T-cell (primary cell): ENCODE measurements at regions not wholly inside any gene's neighbourhood (a gene's known extent, or its start where the extent isn't known, plus 50 kb on each side); places are given as distances from the start of the nearest gene placed in this dataset.

ENCODE experiments used
- ATAC-seq, 4 experiments: fragments of 200-7000 bp in 3 of 4; fragments of 150-1000 bp in 1 of 4; cut with Tn5 transposase; replicated peaks in 1 of 4; 1 replicate in 3 of 4; 2 replicates in 1 of 4; pipeline ENCODE4 v1.10.0; 2021; ENCODE audit warnings: moderate library complexity in 3 of 4, mild to moderate bottlenecking in 2 of 4, moderate number of reproducible peaks in 1 of 4
- CTCF ChIA-PET, 2 donors: fragments of 300-600 bp; sonication (Branson Sonifier 250); formaldehyde crosslinking; loops; one replicate each; lab custom pipeline; 2022; ENCODE audit warnings: antibody characterized with exemption in 2 of 2; lab: Charles Lee
- POLR2A ChIA-PET, 2 donors: fragments of 300-600 bp; sonication (Branson Sonifier 250); formaldehyde crosslinking; loops; one replicate each; lab custom pipeline; 2022; ENCODE audit warnings: antibody characterized with exemption in 2 of 2; lab: Charles Lee
- DNase-seq, 35 experiments: peaks; one replicate each; pipeline versions ENCODE4 v3.0.0 to v3.0.0-alpha.2; 2013 to 2023
- H3K27ac ChIP-seq: one replicate; pipeline ENCODE4 v1.5.1; 2013; ENCODE audit warnings: low read length
- H3K27me3 ChIP-seq, 2 experiments: replicated peaks in 1 of 2; 1 replicate in 1 of 2; 2 replicates in 1 of 2; pipeline versions ENCODE4 v1.6.1 to v1.7.0; 2013; ENCODE audit warnings: low read length in 1 of 2, mixed read lengths in 1 of 2; ENCODE audit not compliant: control insufficient read depth in 2 of 2, insufficient read depth in 2 of 2; ENCODE audit errors: extremely low read depth in 1 of 2
- H3K36me3 ChIP-seq, 2 donors: 1 replicate in 1 of 2; 2 replicates in 1 of 2; pipeline versions ENCODE4 v1.6.1 to v1.7.0; 2013; ENCODE audit warnings: low read length in 1 of 2; ENCODE audit not compliant: control insufficient read depth in 2 of 2, insufficient read depth in 1 of 2; ENCODE audit errors: extremely low read depth in 1 of 2
- H3K4me1 ChIP-seq, 2 experiments: 1 replicate in 1 of 2; 2 replicates in 1 of 2; pipeline versions ENCODE4 v1.6.1 to v1.7.0; 2013; ENCODE audit warnings: low read length in 2 of 2, mixed read lengths in 1 of 2; ENCODE audit not compliant: insufficient read depth in 2 of 2, control insufficient read depth in 1 of 2; ENCODE audit errors: extremely low read depth in 1 of 2
- H3K4me3 ChIP-seq, 2 donors: 1 replicate in 1 of 2; 2 replicates in 1 of 2; pipeline versions ENCODE4 v1.5.1 to v1.7.0; 2013; ENCODE audit warnings: mild to moderate bottlenecking in 2 of 2, low read length in 1 of 2, moderate library complexity in 1 of 2; ENCODE audit not compliant: control insufficient read depth in 1 of 2; ENCODE audit errors: extremely low read depth in 1 of 2
- H3K9me3 ChIP-seq: 2 replicates; pipeline ENCODE4 v1.7.0; 2013
- H3K27ac Mint-ChIP-seq, 2 donors: one replicate each; pipeline ENCODE4 v1.8.0; 2020 to 2021; ENCODE audit warnings: mild to moderate bottlenecking in 2 of 2, mixed read lengths in 2 of 2
- H3K27me3 Mint-ChIP-seq, 2 donors: one replicate each; pipeline ENCODE4 v1.8.0; 2021 to 2022; ENCODE audit warnings: mixed read lengths in 2 of 2
- H3K36me3 Mint-ChIP-seq: one replicate; pipeline ENCODE4 v1.8.0; 2021; ENCODE audit warnings: mixed read lengths
- H3K4me1 Mint-ChIP-seq, 3 donors: one replicate each; pipeline ENCODE4 v1.8.0; 2020 to 2022; ENCODE audit warnings: mixed read lengths in 3 of 3, mild to moderate bottlenecking in 1 of 3
- H3K4me3 Mint-ChIP-seq, 3 donors: one replicate each; pipeline ENCODE4 v1.8.0; 2020 to 2022; ENCODE audit warnings: mild to moderate bottlenecking in 3 of 3, mixed read lengths in 3 of 3, moderate library complexity in 3 of 3
- H3K9me3 Mint-ChIP-seq, 3 donors: one replicate each; pipeline ENCODE4 v1.8.0; 2020 to 2022; ENCODE audit warnings: mixed read lengths in 3 of 3
- WGBS: methylation state at CpG from one replicate; pipeline ENCODE4 v1.1.5; 2013; ENCODE audit warnings: missing lambda C conversion rate; ENCODE audit not compliant: insufficient coverage; 5-methylcytosine and 5-hydroxymethylcytosine counted together

DNA sequence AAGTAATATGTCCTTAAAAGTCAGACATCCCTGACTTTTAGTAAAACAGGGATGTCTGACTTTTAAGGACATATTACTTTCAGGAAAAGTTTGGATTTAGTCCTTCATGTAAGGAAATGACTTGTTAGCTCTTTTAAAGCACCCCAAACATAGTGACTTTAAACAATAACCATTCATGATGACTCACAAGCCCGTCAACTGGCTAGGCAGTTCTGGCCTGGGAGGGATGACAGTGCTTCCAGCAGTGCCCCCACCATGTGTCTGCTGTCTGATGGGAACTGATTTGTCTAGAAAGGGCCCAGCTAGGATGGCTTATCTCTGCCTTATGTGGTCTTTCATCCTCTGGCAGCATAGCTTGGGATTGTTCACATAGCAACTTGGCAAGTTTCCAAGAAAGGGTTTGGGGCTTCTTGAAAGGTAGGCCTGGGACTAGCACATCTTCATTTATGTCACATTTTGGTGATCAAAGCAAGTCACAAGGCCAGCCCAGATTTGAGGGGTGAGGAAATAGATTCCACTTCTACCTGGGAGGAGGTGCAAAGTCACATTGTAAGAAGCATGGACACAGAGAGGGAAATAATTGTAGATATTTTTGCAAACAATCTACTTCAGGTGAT, 143.5 kb downstream of the C1orf94 start:
- H3K4me3 Mint-ChIP-seq, result no peak overlapping the region

DNA sequence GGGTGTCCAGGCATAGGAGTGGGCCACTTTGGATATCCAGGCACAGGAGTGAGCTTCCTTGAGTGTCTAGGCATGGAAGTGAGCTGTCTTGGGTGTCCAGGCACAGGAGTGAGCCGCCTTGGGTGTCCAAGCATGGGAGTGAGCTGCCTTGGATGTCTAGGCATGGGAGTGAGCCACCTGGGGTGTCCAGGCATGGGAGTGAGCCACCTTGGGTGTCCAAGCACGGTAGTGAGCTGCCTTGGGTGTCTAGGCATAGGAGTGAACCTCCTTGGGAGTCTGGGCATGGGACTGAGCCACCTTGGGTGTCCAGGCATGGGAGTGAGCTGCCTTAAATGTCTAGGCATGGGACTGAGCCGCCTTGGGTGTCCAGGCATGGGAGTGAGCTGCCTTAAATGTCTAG, 146.3 kb downstream of the C1orf94 start:
- H3K4me3 Mint-ChIP-seq, result no peak overlapping the region
- H3K36me3 Mint-ChIP-seq, result no peaks in the 10 kb centered on the region
- Histone ChIP-seq H3K27me3 (peaks cover 0 to 4% of the 10 kb centered on the region in 2 experiments), H3K4me1 (no peaks in the 10 kb centered on the region), H3K9me3 (no peaks in the 10 kb centered on the region), H3K27ac (no peak overlapping the region), H3K36me3 (no peaks in the 10 kb centered on the region), H3K4me3 (no peak overlapping the region)
- H3K9me3 Mint-ChIP-seq, result peaks cover 0 to 7% (median 0%) of the 10 kb centered on the region in 3 donors
- CTCF ChIA-PET, result no interaction called here
- no peaks in the 10 kb centered on the region for H3K4me1 Mint-ChIP-seq
- DNase-seq (no peak), ATAC-seq (no peak)
- POLR2A ChIA-PET, result no interaction called here
- H3K27me3 Mint-ChIP-seq, result peaks cover 16 to 26% of the 10 kb centered on the region in 2 donors
- H3K27ac Mint-ChIP-seq, result no peak overlapping the region
- WGBS, result 60% methylated on average over 3 of the region's 3 CpGs

More for the DNA sequence above, 143.5 kb downstream of the C1orf94 start:
- CTCF ChIA-PET, result no interaction called here
- Mint-ChIP-seq H3K27me3 (peaks cover 11 to 21% of the 10 kb centered on the region in 2 donors), H3K9me3 (peaks cover 6 to 17% (median 13%) of the 10 kb centered on the region in 3 donors), H3K27ac (no peak overlapping the region), H3K36me3 (no peaks in the 10 kb centered on the region), H3K4me1 (no peaks in the 10 kb centered on the region)
- Histone ChIP-seq H3K27me3 (no peaks in the 10 kb centered on the region), H3K4me1 (no peaks in the 10 kb centered on the region), H3K27ac (no peak overlapping the region), H3K4me3 (no peak overlapping the region), H3K9me3 (no peaks in the 10 kb centered on the region), H3K36me3 (no peaks in the 10 kb centered on the region)
- DNase-seq (no peak), ATAC-seq (no peak)
- WGBS, result no CpG with 5 or more reads among the region's 1 CpG
- POLR2A ChIA-PET, result no interaction called here

DNA sequence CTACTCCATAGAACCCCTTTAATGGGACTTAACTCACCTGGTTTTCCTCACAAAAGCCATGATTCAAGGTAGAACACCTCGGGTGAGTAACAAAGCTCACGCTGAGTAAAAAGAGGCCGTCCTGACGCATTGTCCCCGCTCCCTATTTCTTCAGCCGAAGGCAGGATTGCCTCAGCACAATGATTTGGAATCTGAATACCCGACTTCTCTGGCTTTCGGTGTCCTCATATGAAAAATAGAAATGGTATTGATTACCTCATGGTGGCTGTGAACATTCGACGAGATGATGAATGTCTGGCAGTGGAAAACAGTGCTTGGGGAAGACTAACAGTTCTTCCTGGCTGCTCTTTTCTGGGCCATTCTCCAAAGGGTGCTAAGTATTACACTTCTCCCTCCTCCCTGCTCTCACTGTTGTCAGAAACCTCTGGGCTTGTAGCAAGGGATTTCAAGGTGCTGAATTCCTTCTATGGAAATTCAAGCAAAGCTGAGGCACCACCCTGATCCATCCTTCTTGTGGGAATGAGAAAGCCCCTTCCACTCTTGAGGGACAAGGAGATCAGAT, 148.3 kb downstream of the C1orf94 start:
- DNase-seq, result no peak

DNA sequence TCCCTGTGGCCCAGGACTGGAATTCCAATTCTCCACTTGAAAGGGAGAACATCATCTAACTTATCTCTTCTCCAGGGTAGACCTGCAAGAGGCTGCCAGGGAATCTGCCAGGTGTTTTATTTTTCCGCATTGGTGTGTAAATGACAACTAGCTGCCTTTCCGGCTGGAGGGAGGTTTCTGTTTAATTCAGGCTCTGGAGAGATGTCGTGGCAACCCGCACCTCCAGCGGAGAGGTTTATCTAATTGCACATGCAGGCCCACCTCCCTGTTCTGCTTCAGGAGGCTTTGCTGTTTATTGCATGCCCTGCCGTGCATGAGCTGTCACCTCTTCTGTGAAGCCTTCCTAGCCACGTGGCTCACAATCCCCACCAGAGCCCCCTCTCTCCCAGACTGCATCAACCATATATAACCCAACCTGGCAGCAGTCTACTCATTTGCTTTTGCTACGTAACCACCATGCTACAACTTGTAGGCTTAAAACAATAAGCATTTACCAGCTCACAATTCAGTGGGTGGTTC, 151.6 kb downstream of the C1orf94 start:
- Mint-ChIP-seq H3K4me3 (no peak overlapping the region), H3K9me3 (no peaks in the 10 kb centered on the region), H3K4me1 (no peaks in the 10 kb centered on the region), H3K36me3 (no peaks in the 10 kb centered on the region), H3K27ac (no peak overlapping the region), H3K27me3 (peaks cover 11 to 17% of the 10 kb centered on the region in 2 donors)
- Histone ChIP-seq H3K4me3 (no peak overlapping the region), H3K9me3 (no peaks in the 10 kb centered on the region), H3K27me3 (peaks cover 2 to 13% of the 10 kb centered on the region in 2 experiments), H3K36me3 (no peaks in the 10 kb centered on the region), H3K4me1 (no peaks in the 10 kb centered on the region), H3K27ac (no peak overlapping the region)
- POLR2A ChIA-PET, result no interaction called here
- CTCF ChIA-PET, result no interaction called here
- DNase-seq (no peak), ATAC-seq (no peak)
- WGBS, result 45% methylated on average over 6 of the region's 8 CpGs

More for the DNA sequence above, 148.3 kb downstream of the C1orf94 start:
- Histone ChIP-seq H3K36me3 (no peaks in the 10 kb centered on the region), H3K4me1 (no peaks in the 10 kb centered on the region), H3K27ac (no peak overlapping the region), H3K4me3 (no peak overlapping the region), H3K9me3 (no peaks in the 10 kb centered on the region), H3K27me3 (peaks cover 0 to 10% of the 10 kb centered on the region in 2 experiments)
- no peaks in the 10 kb centered on the region for H3K36me3 Mint-ChIP-seq
- no peaks in the 10 kb centered on the region for H3K4me1 Mint-ChIP-seq
- no peak overlapping the region for H3K4me3 Mint-ChIP-seq
- CTCF ChIA-PET, result no interaction called here
- peaks cover 0 to 7% (median 0%) of the 10 kb centered on the region in 3 donors for H3K9me3 Mint-ChIP-seq
- H3K27ac Mint-ChIP-seq, result no peak overlapping the region
- POLR2A ChIA-PET, result interaction anchor here in 1 of 2 donors (0.7 kb wide), 1 partner anchor 104 kb away, joined by 3 read pairs; no protein-coding TSS in a partner anchor
- WGBS, result 71% methylated on average over 6 of the region's 10 CpGs
- H3K27me3 Mint-ChIP-seq, result peaks cover 11 to 28% of the 10 kb centered on the region in 2 donors
- ATAC-seq, result no peak

DNA sequence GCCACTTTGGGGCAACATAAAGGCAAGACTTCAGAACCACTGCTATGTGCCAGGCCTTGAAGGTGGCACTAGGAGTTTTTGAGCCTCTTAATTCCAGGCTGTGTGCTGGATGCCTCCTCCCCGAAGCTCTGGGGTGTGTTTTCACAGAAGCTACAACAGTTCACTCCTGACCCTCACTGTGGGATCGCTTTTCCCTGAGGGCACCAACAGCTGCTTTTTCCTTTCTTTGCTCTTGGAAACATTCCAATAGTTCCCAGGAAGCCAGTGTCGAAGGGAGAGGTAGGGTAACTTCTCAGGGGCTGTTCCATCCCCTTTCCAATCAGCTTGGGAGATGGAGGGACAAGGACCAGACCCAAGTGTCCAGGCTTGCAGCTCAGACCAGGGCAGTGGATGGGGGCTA, 153.4 kb downstream of the C1orf94 start:
- H3K27me3 ChIP-seq, result peaks cover 2 to 13% of the 10 kb centered on the region in 2 experiments
- no peak overlapping the region for H3K27ac ChIP-seq
- no peaks in the 10 kb centered on the region for H3K9me3 Mint-ChIP-seq
- WGBS, result 64% methylated on average over 1 of the region's 3 CpGs
- no peaks in the 10 kb centered on the region for H3K4me1 ChIP-seq
- no peaks in the 10 kb centered on the region for H3K4me1 Mint-ChIP-seq
- H3K27ac Mint-ChIP-seq, result no peak overlapping the region
- POLR2A ChIA-PET, result no interaction called here
- CTCF ChIA-PET, result no interaction called here
- DNase-seq (no peak), ATAC-seq (no peak)
- no peaks in the 10 kb centered on the region for H3K9me3 ChIP-seq
- no peak overlapping the region for H3K4me3 Mint-ChIP-seq
- peaks cover 7 to 17% of the 10 kb centered on the region in 2 donors for H3K27me3 Mint-ChIP-seq
- no peaks in the 10 kb centered on the region for H3K36me3 ChIP-seq
- no peaks in the 10 kb centered on the region for H3K36me3 Mint-ChIP-seq
- no peak overlapping the region for H3K4me3 ChIP-seq

DNA sequence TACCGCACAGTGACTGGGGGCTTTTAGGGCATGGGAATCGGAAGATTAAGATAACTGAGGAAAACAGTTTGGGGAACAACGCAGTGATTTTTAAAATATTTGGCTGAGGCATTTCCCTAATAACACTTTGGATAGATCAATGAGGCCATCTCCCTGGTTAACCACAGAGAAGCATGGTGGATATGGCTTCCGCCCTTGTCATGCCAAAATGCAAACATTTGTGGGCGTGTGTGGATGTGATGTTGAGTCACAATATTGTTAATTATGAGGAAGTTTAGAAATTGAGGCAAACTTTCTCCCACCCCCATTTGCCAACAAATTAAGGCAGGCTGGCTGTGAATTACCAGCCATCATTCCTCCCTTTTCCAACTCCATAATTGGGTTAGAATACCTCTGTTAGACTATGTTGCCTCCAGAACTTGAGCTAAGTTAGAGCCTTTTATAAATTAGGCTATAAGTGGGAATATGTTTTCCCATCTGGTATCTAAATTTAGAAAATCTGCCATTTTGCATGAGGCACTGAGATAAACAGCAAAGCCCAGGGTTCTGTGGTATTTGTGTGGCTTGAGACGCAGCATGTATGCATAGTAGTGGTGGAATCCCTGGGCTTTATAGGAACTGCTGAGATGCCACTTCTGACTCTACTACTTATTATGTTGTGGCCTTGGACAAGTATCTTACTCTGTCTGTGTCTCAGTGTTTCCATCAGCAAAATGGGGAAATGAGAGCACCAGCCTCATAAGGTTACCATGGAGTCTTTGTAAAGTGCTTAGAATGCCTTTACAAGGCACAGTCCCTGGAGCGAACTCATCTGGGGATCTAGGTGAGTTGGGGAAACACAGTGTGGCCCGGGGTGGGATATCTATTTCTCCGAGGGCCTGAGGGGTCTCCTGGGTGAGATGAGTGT, 154.6 kb downstream of the C1orf94 start:
- WGBS, result 63% methylated on average over 4 of the region's 9 CpGs
- H3K9me3 ChIP-seq, result no peaks in the 10 kb centered on the region
- no peak overlapping the region for H3K4me3 ChIP-seq
- Mint-ChIP-seq H3K4me3 (no peak overlapping the region), H3K9me3 (no peaks in the 10 kb centered on the region), H3K36me3 (no peaks in the 10 kb centered on the region), H3K27ac (no peak overlapping the region), H3K4me1 (no peaks in the 10 kb centered on the region), H3K27me3 (peaks cover 10 to 17% of the 10 kb centered on the region in 2 donors)
- ATAC-seq (no peak), DNase-seq (no peak)
- POLR2A ChIA-PET, result no interaction called here
- no peaks in the 10 kb centered on the region for H3K4me1 ChIP-seq
- H3K27me3 ChIP-seq, result peaks cover 2 to 20% of the 10 kb centered on the region in 2 experiments
- H3K27ac ChIP-seq, result no peak overlapping the region
- H3K36me3 ChIP-seq, result no peaks in the 10 kb centered on the region
- CTCF ChIA-PET, result no interaction called here
